NK-92 (cell line): ENCODE measurements at regions not wholly inside any gene's neighbourhood (a gene's known extent, or its start where the extent isn't known, plus 50 kb on each side); places are given as distances from the start of the nearest gene placed in this dataset.

ENCODE experiments used
- DNase-seq: peaks from one replicate; lab custom pipeline; 2025; ENCODE audit not compliant: unreplicated experiment; lab: John Stamatoyannopoulos, UW

- no peak for DNase-seq
These were observed 56.1 kb downstream of the BTG1 start for GRCh38 chr12:92089559-92089958.

DNA sequence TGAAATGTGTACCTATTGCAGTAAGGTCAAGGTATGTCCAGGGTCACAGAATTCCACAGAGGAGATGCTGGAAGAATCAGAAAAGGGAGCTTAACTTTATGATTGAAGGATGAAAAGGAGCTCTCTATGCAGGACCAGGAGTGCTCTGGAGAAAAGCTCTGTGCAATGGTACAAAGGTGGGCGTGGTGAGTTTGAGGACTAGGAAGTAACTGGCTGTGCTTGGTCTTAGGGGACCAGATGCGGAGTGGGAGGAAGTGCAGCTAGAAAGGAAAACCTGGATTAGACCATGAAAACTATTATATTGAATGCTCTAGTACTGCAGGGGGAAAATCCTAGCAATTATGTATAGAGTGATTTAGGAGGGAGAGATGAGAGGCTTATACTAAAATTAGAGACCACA is 56.8 kb downstream of the BTG1 start:
- DNase-seq = no peak

DNA sequence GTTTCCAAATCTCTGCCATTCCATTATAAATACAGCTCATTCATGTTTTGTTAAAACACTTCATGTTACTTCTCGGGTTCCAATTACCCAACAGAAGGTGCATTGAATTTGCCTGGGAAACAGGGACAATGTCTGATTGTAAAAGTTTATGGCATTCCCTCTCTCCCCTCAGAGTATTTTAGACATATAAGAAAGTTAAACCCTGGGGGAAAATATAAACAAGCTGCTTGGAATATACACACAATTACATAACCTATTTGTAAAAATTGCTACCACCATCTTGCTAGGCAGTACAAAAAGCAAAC is 60.0 kb downstream of the BTG1 start:
- no peak for DNase-seq

GRCh38 chr12:92085040-92085735 is 60.5 kb downstream of the BTG1 start:
- no peak for DNase-seq

- DNase-seq = no peak
These were observed 64.7 kb downstream of the BTG1 start for GRCh38 chr12:92080911-92081285.

- DNase-seq = no peak
These were observed 66.6 kb downstream of the BTG1 start for GRCh38 chr12:92079054-92079385.

DNA sequence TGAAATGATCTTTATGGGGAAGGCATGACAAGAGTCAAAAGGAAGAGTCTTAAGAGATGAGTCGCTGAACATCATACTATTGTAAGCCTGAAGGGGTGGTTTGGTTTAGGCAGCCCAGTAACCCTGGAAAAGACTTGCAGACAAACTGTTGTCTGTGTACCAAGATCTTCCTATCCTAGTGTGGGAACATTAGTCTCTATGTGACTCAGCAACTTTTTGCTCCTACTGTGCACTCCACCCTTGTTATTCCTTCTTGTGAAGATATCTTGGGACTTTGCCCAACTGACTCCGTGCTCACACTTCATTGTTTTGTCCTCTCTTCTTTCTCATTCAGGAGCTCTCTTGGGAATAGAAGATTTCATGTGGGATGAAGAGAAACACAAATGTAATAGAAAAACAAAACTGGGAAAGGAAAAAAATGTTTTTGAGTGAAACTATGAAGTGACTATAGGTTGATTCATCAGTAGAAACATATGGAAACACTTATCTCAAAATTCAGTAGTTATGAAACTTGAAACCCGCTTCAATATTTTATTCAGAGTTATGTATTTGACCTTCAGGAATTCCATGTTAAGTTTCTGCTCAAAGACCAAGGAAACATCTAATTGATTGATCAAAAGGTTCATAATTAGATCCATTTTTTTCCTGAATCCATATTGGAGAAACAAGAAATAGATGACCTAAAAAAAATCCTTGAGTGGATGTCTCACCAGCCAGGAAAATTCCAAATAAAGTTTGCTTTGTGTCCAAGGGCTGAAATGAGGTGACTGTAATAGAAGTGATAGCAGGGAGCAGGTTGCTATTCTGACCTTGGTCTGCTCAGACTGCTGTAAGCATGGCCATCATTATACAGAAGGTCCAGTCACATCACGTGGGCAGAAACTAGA is 67.2 kb downstream of the BTG1 start:
- no peak for DNase-seq

- DNase-seq = no peak
These were observed 68.1 kb downstream of the BTG1 start for GRCh38 chr12:92077530-92077929.

- no peak for DNase-seq
These were observed 69.5 kb downstream of the BTG1 start for GRCh38 chr12:92076101-92076500.

- no peak for DNase-seq
These were observed 70.2 kb downstream of the BTG1 start for GRCh38 chr12:92075425-92075914.

DNA sequence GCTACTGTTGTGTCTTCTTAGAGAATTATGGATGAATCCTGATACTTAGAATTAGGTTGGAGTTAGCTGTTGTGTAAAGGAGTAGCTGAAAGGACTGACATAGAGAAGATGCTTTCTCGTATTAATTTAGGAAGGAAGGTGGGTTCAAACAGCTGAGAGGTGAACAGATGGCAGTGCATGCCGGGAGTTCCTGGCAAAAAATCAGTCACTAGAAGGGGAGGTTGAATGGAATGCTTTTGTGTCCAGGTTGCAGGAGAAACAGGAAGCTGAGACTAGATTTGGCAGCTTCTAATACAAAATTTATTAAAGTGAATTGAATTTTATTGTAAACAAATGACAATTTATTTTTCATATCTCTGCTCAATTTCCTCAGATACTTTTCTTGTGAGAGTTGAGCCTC is 70.8 kb downstream of the BTG1 start:
- no peak for DNase-seq

GRCh38 chr12:92073094-92073493 is 72.6 kb downstream of the BTG1 start:
- DNase-seq = no peak

- DNase-seq = no peak
These were observed 73.5 kb downstream of the BTG1 start for GRCh38 chr12:92072112-92072511.

DNA sequence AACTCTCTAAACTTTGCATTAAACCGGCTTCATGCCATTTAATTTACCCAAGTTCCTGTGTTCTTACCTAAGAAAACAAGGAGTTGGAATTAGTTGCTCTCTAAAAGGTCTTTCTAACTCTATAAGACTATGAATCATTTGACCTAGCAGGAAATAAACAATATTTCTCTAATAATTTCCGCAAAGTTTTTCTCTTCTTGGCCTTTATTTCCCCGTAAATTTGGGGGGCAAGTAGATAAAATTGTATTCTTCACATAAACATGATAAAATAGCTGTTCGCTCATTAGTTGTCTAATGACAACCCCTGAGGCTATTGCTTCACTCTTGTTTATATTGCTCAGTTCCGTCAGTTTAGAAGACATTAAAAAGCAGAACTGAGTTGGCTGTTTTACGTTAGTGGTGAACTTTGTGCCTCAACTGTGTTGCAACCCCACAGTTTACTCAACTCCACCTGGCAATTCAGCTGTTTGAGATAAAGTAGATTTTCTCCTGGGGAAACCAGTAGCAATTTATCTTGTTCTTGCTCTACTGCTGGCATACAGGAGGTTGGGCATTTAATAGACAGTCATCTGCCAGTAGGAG is 74.7 kb downstream of the BTG1 start:
- no peak for DNase-seq

GRCh38 chr12:92070054-92070863 is 75.4 kb downstream of the BTG1 start:
- DNase-seq = no peak

DNA sequence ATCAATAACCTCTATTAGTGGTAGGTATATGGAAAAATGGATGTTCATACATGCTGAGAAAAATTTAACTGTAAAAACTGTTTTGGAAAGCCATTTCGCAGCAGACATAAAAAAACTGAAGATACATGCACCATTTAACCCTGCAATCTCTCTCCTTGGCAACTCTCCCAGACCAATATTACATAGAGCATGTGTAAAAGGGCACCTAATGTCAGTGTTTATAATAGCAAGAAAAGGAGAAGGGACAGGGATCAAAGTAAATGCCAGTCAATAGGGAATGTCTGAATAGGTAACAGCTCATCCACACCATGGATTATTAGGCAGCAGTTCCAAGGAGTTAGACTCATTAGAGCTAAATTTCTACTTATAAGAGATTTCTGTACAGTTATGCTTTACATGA is 77.2 kb downstream of the BTG1 start:
- DNase-seq = no peak

DNA sequence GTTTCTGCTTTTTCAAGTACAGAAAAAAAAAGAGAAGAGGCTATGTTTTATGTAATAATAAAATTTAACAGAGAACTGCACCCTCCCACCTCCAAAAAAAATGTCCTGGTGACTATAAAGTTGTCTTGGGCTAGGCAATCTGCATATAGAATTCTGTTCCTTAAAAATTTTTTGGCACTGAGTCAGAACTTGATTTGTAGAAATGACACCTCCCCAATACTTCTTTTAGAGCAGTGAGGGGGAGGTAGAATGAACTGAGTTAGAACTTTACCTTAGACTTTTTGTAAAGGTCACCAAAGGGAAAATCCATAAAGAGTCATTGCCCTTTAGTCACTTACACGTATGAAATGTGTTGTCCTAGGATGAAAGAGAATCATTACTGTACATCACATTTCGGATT is 80.0 kb downstream of the BTG1 start:
- DNase-seq = no peak

GRCh38 chr12:92065018-92065499 is 80.6 kb downstream of the BTG1 start:
- no peak for DNase-seq

DNA sequence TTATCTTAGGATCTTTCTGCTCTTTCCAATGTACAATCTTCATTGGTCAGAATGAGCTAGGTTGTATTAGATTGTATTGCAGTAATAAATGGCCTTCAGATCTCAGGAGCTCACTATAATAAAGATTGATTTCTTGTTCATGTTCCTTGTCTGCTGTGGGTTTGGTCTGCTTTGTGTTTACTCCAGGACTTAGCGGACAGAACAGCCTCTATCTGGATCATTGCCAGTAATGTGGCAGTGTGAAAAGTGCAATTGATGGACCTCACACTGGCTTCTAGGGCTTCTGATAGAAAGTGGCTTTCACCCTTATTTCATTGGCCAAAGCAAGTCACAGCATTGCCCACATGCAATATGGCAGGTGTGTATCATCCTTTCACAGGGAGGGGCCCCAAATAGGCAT is 81.2 kb downstream of the BTG1 start:
- DNase-seq = no peak

GRCh38 chr12:92063641-92064040 is 82.0 kb downstream of the BTG1 start:
- DNase-seq = no peak
